IPS DF 19.7 (cell line): ENCODE measurements at regions not wholly inside any gene's neighbourhood (a gene's known extent, or its start where the extent isn't known, plus 50 kb on each side); places are given as distances from the start of the nearest gene placed in this dataset.

Source experiments
- DNase-seq: peaks from one replicate; pipeline ENCODE4 v3.0.0-alpha.2; 2013; ENCODE audit warnings: low read depth, low spot score

DNA sequence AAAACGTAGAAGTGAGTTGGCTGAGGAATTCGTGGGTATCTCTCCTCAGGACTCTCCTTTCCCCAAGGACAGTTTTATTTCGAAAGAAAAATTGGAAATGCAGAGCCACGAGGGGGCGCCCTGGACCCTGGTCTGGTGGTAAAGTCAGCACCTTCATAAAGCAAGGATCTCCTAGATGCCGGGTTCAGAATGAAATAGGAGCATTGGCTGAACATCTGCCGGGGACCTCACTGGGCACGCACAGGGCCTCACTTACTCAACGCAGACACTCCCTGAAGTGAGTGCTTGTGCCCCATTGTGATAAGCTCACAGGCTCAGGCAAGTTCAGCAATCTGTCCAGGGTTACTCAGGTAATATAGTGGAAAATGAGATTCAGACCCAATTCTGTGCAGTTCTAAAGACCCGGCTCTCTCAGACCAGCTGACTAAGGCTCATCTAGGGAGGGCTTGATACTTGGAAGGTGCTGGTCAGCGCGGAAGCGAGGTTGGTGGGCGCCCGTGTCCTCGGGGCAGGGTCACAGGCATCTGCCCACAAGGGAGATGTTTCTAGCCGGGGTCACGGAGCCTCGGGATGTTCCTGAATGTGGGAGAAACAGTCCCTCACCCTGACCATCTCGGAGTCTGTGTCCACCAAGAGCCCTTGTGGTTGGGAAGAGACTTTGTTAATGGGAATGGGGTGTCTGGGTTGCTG, 55.7 kb upstream of the ETV3 start:
- DNase-seq = no peak

DNA sequence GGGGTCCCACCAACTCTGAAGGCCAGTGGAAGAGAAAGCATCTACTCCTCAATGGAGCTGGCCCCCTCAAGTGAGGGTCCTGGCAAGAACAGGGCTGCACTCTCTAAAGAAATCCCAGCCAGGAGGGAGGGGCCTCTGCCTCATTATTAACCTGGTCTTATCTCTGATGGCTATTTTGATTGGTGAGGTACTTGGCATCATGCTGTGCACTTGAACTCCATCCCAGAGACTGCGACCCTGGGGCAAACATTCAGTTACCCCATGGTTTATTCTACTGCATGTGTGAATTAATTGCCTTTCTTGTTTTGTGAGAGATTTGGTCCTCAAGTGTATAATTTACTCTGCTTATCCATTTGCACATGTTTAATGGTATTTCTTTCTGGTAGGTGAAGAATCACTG, 55.0 kb upstream of the ETV3 start:
- DNase-seq = no peak

DNA sequence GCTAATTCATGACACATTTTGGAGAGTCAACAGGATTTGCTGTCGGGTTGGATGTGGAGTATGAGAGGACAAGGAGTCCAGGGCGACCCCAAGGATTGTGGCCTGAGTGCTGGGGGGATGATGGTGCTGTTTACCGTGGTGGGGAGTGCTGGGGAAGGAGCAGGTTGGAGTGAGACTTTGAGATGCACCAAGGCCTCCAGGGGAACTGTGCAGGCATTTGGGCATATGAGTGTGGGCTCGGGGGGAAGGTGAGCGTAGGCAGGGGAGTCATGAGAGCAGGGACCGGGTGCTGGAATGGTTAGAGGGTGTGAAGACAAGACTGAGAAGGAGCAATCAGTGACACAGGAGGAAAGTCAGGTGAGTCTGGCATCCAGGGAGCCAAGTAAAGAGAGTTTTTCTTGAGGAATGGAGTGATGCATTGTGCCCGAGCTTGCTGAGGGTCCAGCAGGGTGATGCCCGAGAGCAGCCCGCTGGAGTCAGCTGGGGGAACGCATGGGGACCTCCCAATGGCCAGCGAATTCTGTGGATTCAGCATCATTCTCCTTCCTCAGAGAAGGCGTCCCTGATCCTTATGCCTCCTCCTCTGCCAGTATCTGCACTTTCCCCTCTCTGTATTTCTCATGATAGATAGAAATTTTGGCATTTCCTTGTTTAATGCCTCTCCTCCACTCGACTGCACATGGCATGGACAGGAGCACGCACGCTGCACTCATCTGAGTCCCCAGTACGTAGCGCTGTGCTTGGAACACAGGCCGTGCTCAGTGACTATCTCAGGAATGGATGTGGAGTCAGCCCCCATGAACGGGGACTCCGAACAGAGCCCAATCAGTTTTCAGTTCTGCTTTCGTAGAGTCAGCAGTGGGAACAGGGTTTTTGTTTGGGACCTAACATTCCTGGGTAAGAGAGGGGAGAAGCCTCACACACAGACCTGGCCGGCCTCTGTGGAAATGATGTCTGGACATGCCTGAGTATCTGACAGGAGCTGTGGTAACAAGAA, 52.1 kb upstream of the ETV3 start:
- DNase-seq = no peak

DNA sequence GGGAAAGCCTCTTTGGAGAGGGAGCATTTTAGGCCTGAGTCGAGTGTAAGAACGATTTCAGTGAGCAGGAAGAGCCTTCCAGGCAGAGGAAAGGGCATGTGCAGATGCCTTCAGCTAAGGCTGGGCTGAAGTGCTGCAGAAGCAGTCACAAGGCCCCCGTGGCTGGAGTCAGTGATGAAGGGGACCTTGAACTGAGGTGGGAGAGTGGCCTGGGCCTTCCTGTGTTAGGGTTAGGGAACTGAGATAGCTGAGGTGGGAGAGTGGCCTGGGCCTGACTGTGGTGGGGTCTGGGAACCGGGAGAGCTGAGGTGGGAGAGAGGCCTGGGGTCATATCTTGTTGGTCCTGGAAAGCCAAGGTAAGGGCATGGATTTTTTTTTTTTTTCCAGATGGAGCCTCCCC, 50.9 kb upstream of the ETV3 start:
- no peak for DNase-seq
